NK-92 treated with Interleukin-12 subunit alpha and Interleukin-12 subunit beta, amount 100 ng/mL, for 24 hours (cell line): ENCODE measurements at regions not wholly inside any gene's neighbourhood (a gene's known extent, or its start where the extent isn't known, plus 50 kb on each side); places are given as distances from the start of the nearest gene placed in this dataset.
"Not testable (repeated sequence)": the region's sequence is repeated elsewhere in the genome, so short reads cannot be mapped to it uniquely, and the experiment has no call there.

ENCODE experiments used
- DNase-seq: peaks from one replicate; lab custom pipeline; 2025; lab: John Stamatoyannopoulos, UW

DNA sequence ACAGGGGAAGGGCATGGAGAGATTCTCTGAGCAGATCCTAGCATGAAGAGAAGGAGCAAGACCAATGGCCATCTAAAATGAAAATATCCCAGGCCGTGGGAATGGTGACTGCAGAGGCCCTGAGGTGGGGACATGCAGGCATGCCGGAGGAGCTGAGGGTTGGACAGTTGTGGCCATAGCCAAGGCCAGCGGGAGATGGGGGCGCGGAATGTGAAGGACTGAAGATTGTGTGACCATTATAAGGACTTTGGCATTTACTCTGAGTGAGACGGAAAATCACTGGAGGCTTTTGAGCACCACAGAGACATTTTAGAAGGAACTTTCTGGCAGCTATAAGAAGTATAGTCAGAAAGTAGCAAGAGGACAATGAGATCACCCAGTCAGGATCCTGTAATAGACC is 341.1 kb downstream of the SFMBT2 start:
- DNase-seq, result no peak

DNA sequence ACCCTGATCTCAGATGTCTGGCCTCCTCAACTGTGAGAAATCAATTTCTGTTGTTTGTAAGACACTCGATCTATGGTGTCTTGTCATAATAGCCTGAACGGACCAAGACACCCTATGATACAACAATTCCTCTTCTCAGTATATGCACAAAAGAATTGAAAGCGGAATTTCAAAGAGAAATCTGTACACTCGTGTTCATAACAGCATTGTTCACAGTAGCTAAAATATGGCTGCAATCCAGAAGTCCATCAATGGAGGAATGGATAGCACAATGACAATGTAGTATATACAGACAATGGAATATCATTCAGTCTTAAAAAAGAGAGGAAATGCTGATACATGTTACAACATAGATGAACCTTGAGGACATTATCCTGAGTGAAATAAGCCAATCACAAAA is 354.6 kb downstream of the SFMBT2 start:
- DNase-seq, result no peak

DNA sequence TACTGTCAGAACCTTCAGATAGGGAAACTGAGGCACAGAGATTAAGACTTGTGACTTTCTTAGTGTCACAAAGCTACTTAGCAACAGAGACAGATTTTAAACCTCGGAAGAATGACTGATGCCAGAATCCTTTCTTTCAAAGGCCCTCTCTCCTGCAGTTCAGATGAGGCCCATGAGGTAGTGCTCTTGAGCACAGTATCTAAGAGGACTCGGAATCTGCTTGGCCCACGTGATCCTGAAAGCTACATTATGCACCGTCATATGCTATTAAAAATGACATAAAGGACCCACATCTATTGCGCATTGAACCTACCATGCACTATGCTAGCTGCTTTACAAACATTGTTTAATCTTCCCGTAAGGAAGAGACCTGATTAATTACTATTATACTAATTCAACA is 355.9 kb downstream of the SFMBT2 start:
- DNase-seq, result no peak

DNA sequence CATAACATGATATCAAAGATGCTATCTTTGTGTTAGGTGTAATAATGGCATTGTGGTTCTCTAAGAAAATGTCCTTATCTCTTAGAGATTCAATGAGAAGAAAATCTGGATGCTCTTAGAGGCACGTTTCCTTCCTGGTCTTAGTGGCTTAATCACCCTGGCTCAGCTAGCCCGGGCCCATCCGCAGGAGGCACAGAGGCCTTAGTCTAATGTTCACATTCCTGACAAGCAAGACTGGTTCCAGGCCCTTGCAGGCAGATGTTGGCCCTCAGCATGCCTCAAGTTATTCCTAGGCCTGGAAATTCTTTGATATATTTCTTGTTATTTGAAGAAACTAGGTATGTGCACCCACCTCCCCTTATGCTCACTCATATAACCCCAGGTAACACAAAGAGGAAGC is 357.6 kb downstream of the SFMBT2 start:
- no peak for DNase-seq

DNA sequence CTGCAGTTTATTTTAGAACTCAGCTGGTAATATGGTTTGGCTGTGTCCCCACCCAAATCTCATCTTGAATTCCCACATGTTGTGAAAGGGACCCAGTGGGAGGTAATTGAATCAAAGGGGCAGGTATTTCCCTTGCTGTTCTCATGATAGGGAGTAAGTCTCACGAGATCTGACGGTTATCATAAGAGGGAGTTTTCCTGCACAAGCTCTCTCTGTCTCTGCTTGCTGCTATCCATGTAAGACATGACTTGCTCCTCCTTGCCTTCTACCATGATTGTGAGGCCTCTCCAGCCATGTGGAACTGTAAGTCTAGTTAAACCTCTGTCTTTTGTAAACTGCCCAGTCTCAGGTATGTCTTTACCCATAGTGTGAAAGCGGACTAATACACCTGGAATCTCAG is 360.8 kb downstream of the SFMBT2 start:
- DNase-seq, result not testable (repeated sequence)

DNA sequence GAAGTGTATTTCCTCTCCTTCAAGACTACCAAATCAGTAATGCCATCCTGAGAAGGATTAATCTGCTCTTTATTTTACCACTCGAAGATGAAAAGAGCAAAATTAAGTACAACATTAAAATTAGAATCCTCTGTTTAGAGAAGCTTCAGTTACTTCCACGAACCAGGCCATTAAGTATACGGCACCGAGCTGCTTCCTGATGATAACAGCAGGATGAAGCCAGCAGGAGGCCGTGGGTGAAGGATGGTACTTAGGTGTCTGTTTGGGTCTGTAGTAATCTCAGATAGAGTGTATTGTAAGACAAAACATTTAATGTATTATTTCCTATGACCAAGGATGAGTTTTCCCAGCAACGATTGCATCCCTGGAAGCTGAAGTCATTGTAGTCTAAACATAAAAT is 362.8 kb downstream of the SFMBT2 start:
- no peak for DNase-seq

DNA sequence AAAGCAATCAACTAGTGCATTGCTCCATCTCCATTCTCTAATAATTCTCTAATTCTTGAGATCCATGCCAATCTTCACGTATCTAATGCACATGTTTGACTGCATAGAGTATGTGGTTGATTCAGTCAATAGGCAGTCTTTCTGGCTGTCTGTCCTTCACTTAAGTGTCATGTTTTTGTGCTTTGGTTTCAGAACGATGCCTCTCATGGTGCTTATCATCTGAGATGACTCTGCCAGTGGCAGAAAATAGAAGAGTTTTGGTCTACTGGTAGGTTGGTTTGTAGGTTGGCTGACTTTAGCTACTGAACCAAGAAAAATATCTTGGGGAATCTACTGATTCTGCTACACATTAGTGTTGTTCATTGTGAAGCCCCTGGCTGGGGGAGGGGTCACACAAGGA is 364.2 kb downstream of the SFMBT2 start:
- peak; percentile 19 for DNase-seq

DNA sequence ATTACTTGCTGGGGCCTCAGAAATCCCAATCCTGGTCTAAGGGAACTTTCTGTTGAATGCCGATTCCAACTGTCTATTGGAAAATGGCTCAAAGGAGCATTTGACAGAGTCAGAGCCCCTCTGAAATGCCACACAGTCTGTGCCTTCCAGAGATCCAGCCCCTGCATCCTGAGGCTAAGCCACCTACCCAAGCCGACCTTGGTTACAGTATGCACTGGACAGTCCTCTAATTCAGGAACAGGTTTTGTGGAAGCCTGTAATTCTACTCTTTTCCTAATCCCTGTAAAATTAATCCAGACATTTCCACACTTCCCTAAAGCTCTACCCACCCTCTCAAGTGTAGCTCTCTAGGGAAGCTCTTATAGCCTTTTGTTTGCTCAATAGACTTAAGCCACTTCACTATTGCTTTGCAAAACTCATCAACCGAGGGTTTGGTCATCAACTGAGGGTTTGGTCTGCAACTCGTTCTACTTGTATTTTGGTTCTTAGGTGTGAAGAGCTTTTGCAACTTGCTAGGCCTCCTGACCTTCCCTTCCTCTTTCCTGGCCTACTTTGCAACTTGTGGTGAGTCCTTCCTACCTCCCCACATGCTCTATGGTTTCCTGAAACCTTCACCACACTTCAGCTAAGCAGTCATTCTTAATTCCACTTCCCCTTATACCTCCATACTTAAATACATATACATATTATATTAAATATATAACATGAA is 364.8 kb downstream of the SFMBT2 start:
- peak; percentile 41 for DNase-seq

DNA sequence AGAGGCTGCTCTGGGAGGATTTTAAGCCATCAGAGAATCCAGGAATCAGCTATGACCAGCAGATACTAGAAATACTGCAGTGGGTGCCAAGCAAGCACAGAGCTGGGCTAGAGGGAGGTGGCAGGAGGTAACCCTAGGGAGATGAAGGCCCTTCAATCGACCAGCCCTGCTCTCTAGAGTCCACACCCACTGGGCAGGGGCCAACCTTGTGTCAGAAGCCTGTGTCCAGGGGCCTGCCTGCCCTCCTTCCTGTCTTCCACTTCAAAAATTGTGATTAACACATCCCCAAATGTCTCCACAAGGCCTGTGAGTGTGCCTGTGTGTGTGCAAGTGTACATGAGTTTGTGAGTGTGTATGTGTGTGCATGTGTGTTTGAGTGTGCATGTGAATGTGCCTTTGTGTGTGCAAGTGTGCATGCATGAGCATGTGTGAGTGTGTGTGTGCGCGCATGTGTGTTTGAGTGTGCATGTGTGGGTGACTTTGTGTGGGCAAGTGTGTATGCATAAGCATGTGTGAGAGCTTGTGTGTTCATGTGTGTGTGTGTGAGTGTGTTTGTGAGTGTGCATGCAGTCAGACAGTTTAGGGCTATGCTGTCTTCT is 367.7 kb downstream of the SFMBT2 start:
- no peak for DNase-seq

DNA sequence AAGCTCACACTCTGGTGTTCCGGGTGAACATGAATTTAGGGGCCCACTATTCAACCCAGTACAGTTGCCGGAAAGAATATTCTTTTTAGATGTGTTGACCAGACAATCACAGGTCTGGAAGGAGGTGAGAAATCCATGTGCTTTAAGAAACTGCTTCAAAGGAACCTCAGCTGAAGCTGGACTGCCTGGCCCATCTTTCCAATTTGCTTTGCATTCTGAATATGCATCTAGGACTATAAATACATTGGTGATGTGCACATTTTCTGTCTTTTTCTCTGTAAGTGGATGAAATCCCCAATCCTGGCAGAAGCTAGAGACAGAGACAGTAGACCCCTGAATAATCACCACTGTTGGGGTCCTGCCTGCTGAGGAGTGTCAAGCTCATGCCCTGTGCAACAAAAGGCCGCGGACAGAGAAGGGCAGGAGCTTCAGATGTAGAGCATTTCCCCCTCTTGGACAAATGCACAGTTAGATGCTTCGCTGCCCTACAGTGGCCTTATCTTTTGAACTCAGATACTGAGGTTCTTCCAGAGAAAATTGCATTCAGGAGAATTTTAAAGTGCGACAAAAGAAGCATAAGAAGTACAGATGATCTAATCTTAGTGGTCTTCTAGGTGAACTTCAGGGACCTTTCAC is 368.3 kb downstream of the SFMBT2 start:
- DNase-seq, result no peak

DNA sequence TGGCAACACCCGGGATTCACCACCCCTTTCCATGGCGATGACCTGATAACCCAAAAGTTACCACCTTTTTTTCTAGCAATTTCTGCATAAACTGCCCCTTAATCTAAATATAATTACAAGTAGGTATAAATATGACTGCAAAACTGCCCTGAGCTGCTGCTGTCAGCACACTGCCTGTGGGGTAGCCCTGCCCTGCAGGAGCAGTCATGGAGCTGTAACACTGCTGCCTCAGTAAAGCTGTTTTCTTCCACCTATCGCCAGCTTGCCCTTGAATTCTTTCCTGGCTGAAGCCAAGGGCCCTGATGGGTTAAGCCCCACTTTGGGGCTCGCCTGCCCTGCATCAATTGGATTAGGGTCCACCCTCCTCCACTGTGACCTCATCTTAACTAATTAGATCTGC is 368.8 kb downstream of the SFMBT2 start:
- no peak for DNase-seq

DNA sequence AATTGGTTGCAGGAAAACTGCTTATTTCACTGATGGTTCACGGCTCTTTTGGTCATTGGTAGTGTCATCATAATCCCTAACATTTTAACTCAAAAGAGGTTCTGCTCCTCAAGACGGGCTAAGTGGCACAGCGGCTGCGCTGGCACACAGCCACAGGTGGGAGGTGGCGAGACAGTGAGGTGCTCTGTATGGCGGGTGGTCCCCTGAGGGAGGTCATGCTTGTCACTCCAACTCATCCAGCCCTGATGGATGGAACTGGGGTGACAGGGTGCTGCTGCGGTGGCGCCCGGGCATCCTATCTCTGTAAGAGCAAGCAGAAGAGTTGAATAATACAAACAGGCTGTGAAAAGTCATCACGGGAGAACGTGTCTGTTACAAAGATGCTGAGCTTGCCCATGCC is 370.2 kb downstream of the SFMBT2 start:
- no peak for DNase-seq

DNA sequence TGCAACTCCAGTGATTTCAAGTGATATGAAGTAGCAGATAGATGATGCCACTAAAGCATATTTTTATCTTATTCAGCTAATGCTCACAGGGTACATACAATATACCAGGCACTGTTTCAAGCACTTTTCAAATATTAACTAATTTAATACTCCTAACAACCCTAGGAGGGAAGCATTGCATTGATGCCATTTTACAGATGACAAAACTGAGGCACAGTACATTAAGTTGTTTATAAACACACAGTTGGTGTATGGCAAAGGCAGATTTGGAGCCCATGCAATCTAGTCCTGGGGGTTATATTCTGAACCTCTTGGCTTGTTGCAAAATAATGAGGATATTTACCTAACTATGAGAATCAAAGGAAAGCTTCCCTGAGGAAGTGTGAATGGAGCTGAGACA is 371.0 kb downstream of the SFMBT2 start:
- no peak for DNase-seq

DNA sequence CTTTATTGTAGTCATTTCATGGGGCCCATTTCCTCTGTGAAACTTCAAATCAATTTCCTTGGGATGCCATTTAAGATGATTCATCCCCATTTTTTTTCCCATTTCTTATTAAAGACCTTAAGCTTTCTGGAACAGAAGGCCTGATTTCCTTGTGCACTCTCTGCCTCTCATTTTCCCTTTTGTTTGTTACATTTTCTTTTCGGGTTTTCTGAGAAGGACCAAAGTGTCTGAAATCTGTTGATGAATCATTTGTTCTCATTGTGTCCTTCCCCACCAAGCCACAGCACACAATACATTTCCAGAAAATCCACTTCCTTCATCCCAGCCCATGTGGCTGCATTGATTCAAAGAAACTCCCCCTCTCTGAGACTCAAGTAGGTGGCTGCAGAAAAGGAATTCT is 372.4 kb downstream of the SFMBT2 start:
- DNase-seq, result no peak

DNA sequence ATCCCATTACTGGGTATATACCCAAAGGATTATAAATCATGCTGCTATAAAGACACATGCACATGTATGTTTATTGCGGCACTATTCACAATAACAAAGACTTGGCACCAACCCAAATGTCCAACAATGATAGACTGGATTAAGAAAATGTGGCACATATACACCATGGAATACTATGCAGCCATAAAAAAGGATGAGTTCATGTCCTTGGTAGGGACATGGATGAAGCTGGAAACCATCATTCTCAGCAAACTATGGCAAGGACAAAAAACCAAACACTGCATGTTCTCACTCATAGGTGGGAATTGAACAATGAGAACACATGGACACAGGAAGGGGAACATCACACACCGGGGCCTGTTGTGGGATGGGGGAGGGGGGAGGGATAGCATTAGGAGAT is 373.4 kb downstream of the SFMBT2 start:
- DNase-seq, result not testable (repeated sequence)

DNA sequence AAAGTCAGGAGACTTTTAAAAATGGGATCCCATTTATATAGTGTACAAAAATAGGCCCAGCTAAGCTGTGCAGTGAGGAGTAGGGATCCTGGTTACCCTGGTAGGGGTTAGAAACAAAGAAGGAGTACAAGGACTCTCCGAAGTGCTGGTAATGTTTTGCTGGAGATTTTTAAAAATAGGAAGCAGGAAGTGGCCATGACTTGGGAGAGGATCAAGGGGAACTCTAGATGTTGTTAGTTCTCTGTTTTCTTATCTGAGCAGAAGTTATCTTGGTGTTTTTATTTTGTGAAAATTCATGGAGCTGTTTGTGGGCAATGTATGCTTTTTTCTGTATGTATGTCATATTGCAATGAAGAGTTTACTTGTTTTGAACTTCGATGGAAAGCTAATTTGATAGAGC is 373.9 kb downstream of the SFMBT2 start:
- no peak for DNase-seq

DNA sequence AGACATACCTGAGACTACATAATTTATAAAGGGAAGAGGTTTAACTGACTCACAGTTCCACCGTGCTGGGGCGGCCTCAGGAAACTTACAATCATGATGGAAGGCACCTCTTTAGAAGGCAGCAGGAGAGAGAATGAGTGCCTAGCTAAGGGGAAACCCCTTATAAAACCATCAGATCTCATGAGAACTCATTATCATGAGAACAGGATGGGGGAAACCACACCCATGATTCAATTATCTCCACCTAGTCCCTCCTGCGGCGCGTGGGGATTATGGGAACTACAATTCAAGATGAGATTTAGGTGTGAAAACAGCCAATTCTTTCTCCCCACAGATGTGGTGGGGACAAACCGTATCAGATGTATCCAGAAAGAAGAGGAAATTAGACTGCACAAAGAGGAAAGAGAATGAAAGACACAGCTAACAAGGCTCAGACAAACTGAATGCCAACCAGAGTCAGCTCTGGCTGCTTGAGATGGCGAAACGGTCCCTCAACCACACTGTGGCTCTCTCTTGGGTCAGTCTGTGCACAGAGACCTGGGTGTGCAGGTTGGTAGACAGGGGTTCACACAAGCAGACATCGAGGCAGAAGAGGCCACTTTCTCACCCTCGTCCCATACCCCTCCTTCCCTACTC is 375.6 kb downstream of the SFMBT2 start:
- DNase-seq, result peak; percentile 27

DNA sequence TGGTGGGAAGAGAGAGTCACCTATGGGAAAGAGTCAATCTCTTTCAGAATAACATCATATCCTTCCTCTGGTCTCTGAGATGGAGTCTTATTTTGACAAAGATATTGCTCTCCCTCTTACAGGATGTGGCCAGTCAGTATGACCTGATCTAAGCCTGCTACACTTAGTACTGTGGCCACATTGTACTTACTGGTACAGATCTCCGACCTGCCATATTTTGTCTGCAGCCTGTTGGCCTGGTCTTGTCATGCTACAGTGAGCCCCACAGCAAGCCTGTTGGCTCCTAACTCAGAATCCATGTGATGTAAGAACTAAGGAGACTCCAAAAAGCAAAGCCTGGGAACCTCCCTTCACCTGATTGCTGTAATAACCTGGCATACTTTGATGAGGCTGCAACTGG is 377.8 kb downstream of the SFMBT2 start:
- no peak for DNase-seq

DNA sequence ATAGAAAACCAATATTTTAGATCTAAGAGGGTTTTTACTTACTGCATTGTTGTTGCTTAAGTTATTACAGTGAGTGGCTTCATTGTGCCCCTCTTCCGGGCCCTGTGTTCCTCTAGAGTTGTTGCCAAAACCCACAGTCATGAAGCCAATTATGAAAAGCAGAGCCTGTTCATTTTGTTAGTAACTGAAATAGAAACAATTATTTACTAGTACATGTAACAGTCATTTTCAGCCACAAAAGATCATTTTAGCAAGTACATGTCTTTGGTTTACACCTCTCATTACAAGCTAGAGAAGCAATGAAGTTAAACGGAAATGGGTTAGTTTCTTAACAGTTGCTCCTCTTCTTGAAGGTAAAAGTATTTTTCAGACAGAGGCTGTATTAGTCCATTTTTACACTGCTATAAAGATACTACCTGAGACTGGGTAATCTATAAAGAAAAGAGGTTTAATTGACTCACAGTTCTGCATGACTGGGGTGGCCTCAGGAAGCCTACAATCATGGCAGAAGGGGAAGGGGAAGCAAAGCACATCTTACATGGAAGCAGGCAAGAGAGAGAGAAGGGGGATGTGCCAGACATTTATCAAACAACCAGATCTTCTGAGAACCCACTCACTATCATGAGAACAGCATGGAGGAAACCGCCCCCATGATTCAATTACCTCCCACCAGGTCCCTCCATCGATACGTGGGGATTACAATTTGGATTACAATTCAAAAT is 380.5 kb downstream of the SFMBT2 start:
- peak; percentile 21 for DNase-seq

DNA sequence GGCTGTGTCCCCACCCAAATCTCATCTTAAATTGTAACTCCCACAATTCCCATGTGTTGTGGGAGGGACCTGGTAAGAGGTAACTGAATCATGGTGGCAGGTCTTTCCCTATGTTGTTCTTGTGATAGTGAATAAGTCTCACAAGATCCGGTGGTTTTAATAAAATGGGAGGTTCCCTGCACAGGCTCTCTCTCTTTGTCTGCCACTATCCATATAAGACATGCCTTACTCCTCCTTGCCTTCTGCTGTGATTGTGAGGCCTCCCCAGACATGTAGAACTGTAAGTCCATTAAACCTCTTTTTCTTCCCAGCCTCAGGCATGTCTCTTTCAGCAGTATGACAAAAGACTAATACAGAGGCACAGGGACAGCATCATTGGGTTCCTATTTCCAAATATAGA is 381.2 kb downstream of the SFMBT2 start:
- no peak for DNase-seq

DNA sequence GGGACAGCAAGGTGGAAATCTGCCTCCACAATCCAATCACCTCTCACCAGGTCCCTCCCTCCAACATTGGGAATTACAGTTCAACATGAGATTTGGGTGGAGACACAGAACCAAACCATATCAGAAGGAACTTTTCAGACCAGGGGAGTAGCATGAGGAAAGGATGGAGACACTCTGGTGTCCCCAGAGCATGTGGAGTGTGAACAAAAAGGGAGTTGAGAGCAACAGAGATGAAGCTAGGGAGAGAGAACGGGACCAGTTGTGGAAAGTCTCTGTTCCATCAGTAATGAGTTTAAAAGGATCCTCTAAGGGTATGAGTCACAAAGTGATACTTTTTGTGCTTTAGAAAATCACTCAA is 382.0 kb downstream of the SFMBT2 start:
- DNase-seq, result no peak
